ENCODE measurements at regions not wholly inside any gene's neighbourhood (a gene's known extent, or its start where the extent isn't known, plus 50 kb on each side); places are given as distances from the start of the nearest gene placed in this dataset.

GRCh38 chr2:195333869-195334268 is 323.2 kb upstream of the SLC39A10 start:
- no peak for TF ChIP-seq CTCF (conservative IDR thresholded peaks at IDR 0.05; ENCODE audit: low read length)
- TF ChIP-seq EZH2phosphoT487 (IDR thresholded peaks at IDR 0.05; ENCODE audit: borderline replicate concordance, low read depth, low read length), result no peak
